Motor neuron (in vitro differentiated cells): ENCODE measurements at regions not wholly inside any gene's neighbourhood (a gene's known extent, or its start where the extent isn't known, plus 50 kb on each side); places are given as distances from the start of the nearest gene placed in this dataset.

Experiments
- ATAC-seq, 8 experiments: fragments of 200-7000 bp; cut with Tn5 transposase; replicated peaks in 6 of 8; 2 replicates each; pipeline ENCODE4 v1.8.0; 2021; ENCODE audit warnings: mild to moderate bottlenecking in 8 of 8, moderate library complexity in 8 of 8
- H3K27ac ChIP-seq, 2 donors: fragments of 250-450 bp; sonication (Bioruptor Pico); 2 replicates each; pipeline ENCODE4 v1.9.0; 2021; ENCODE audit warnings: antibody characterized with exemption in 2 of 2, mild to moderate bottlenecking in 2 of 2, moderate library complexity in 1 of 2
- H3K4me1 ChIP-seq, 2 donors: fragments of 250-450 bp; sonication (Bioruptor Pico); replicated peaks in 1 of 2; 2 replicates each; pipeline ENCODE4 v1.6.1; 2021; ENCODE audit warnings: antibody characterized with exemption in 2 of 2, mild to moderate bottlenecking in 2 of 2, moderate library complexity in 1 of 2
- H3K4me3 ChIP-seq, 5 donors: fragments of 250-450 bp; sonication (Bioruptor Pico); 2 replicates each; pipeline ENCODE4 v1.9.0; 2021; ENCODE audit warnings: antibody characterized with exemption in 5 of 5, mild to moderate bottlenecking in 5 of 5, moderate library complexity in 4 of 5
- WGBS, 10 experiments: fragments of 450-650 bp; shearing (Covaris generic); methylation state at CpG; one replicate each; pipeline ENCODE4 v1.0.0; 2022; 5-methylcytosine and 5-hydroxymethylcytosine counted together
- in situ Hi-C, 9 experiments: fragments of 400-800 bp; cut with MboI; loops; one replicate each; pipeline ENCODE4 v1.15.0; 2021; ENCODE audit warnings: low sequenced_read_pairs in 9 of 9, low pct_unique_long_range_greater_than_20kb in 2 of 9; ENCODE audit not compliant: unreplicated experiment in 9 of 9

DNA sequence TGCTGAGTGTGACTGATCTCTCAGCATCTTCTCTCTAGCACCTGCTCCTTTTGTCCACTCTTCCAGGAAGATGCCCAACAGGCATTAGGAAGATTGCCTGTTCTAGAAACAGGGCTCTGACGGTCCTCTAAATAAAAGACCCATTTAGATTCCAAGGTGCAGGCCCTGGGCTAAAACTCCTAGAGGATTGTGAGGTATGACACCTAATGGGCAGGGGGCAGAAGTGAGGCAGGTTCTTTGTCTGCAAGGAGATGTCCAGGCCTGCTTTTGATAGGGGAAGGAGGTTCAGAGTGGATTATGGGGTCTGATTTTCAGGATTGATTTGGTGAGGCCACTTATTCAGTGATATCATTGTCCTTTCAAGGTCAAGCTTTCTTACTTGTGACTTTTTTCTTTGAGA, 140.8 kb upstream of the TRPC7 start:
- WGBS, 10 experiments = 20 to 67% (median 40%) methylated on average over 1 of the region's 1 CpG; no CpG with 5 or more reads in 7 of the 10 experiments
- in situ Hi-C loops = no loop called here
- ATAC-seq = no peak

DNA sequence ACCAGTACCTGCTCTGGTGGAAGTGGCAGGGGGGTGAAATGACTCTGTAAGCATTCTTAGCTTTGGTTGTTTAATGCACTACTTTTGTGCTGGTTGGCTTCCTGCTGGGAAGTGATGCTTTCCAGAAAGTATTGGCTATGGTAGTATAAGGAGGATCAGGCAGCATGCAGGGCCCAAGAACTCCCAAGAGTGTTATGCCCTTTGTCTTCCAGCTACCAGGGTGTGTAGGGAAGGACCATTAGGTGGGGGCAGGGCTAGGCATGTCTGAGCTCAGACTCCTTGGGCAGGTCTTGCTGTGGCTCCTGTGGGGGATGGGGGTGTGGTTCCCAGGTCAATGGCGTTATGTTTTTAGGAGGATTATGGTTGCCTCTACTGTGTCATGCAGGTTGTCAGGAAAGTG, 135.8 kb upstream of the TRPC7 start:
- ATAC-seq = no peak
- no peak overlapping the region for H3K27ac ChIP-seq
- in situ Hi-C loops = no loop called here

More for the DNA sequence above, 140.8 kb upstream of the TRPC7 start:
- Histone ChIP-seq H3K27ac (no peak overlapping the region), H3K4me1 (no peaks in the 10 kb centered on the region), H3K4me3 (no peak overlapping the region)

DNA sequence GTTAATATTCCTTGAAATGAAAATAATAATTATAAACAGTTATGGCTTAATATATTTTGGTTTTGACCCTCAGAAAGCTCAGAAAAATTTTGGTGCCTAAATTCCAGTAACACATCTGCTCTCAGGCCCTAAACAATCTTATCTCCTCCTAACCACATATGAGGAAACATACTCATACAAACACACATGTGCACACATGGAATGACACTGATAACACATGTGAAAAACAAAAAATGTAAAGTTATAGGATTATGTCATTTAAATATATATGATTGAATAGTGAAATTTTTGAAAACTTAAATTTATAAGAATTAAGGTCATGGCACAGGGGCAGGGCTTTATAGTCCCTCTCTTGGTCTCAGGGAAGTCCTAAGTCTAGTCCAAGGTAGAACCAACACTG, 127.2 kb upstream of the TRPC7 start:
- in situ Hi-C loops = no loop called here
- no peak for ATAC-seq
- Histone ChIP-seq H3K27ac (no peak overlapping the region), H3K4me3 (no peak overlapping the region), H3K4me1 (peaks cover 0 to 2% of the 10 kb centered on the region in 2 donors)

More for the DNA sequence above, 135.8 kb upstream of the TRPC7 start:
- Histone ChIP-seq H3K4me3 (no peak overlapping the region), H3K4me1 (no peaks in the 10 kb centered on the region)
- 100% methylated on average over 1 of the region's 1 CpG; no CpG with 5 or more reads in 9 of the 10 experiments for WGBS, 10 experiments

DNA sequence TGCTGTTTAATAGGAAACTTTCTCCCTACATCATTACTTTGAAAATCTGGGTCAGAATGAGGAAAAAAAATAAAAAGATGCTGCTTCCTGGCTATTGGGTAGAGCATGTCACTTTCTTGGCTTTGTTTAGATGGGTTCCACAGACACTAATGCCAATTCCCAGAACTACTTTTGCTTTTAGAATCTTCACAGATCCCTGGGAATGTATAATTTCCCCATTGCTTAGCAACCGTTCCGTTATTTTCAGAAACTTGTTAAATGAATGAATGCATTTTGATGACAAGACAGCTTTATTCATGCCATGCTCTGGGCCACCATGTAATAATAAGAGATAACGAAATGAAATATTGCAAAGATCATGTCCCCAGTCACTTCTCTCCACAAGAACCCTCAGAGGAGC, 126.5 kb upstream of the TRPC7 start:
- no peak overlapping the region for H3K27ac ChIP-seq
- H3K4me3 ChIP-seq = no peak overlapping the region
- in situ Hi-C loops = no loop called here
- 8 to 89% (median 68%) methylated on average over 1 to 3 of the region's 3 CpGs for WGBS, 10 experiments
- peak in 2 of 8 experiments; percentile 42 to 82 for ATAC-seq
- H3K4me1 ChIP-seq = peaks cover 0 to 2% of the 10 kb centered on the region in 2 donors

DNA sequence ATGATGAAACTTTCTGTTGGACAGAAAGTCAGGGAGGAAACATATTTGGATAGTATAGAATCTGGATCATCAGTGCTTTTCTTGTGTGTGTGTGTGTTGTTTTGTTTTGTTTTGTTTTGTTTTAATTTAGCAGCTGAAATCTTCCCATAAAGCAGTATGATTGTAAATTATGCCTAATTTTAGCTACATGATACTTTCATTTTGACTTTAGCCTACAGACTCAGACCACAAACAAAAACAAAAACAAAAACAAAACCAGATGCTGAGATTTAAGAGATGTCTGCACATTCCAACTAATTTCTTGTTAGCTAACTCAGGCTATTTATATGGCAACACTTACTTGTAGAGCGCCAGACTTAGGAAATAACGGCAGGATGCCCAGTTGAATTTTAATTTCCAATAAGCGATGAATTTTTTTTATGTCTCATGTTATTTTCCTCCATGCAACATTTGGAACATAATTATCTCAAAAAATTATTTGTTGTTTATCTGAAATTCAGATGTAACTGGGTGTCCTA, 119.5 kb upstream of the TRPC7 start:
- in situ Hi-C loops = no loop called here
- WGBS, 10 experiments = 15 to 100% (median 83%) methylated on average over 1 to 3 of the region's 3 CpGs; no CpG with 5 or more reads in 1 of the 10 experiments

DNA sequence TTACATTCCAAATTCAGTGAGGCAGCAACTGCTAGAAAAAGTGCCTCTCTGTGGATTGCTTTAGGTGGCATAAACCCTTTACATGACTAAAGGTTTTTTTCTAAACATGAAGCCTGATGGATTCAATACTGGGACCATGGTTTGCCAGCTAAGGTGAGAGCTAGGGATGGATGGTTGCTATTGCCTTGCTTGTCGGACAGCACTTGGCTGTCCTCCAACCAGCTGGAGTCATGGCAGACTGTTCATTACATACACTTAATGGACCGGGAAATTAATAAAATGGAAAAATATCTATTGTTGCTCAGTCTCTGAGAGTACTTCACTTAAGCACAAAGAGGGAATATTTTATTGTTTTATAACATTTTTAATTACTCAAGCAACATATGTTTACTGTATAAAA, 116.9 kb upstream of the TRPC7 start:
- in situ Hi-C loops = no loop called here
- H3K27ac ChIP-seq = no peak overlapping the region
- ATAC-seq = no peak
- no peak overlapping the region for H3K4me3 ChIP-seq
- no peaks in the 10 kb centered on the region for H3K4me1 ChIP-seq
- WGBS, 10 experiments = 60 to 100% (median 87%) methylated on average over 1 to 2 of the region's 2 CpGs; no CpG with 5 or more reads in 1 of the 10 experiments

More for the DNA sequence above, 119.5 kb upstream of the TRPC7 start:
- peak in 1 of 8 experiments; percentile 41 for ATAC-seq
- Histone ChIP-seq H3K27ac (no peak overlapping the region), H3K4me3 (no peak overlapping the region), H3K4me1 (no peaks in the 10 kb centered on the region)

DNA sequence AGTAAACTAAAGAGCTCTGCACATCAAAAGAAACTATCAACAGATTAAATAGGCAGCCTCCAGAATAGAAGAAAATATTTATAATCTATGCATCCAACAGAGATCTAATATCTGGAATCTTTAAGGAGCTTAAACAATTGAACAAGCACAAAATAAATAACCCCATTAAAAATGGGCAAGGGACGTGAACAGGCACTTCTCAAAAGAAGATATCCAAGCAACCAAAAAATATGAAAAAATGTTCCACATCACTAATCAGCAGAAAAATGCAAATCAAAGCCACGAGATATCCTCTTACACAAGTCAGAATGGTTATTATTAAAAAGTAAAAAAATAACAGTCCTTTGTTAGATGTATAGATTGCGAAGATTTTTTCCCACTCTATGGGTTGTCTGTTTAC, 109.1 kb upstream of the TRPC7 start:
- H3K4me1 ChIP-seq = no peaks in the 10 kb centered on the region
- in situ Hi-C loops = no loop called here
- no peak overlapping the region for H3K4me3 ChIP-seq
- H3K27ac ChIP-seq = no peak overlapping the region
- no peak for ATAC-seq
- WGBS, 10 experiments = 28 to 100% (median 76%) methylated on average over 2 to 3 of the region's 3 CpGs; no CpG with 5 or more reads in 2 of the 10 experiments

DNA sequence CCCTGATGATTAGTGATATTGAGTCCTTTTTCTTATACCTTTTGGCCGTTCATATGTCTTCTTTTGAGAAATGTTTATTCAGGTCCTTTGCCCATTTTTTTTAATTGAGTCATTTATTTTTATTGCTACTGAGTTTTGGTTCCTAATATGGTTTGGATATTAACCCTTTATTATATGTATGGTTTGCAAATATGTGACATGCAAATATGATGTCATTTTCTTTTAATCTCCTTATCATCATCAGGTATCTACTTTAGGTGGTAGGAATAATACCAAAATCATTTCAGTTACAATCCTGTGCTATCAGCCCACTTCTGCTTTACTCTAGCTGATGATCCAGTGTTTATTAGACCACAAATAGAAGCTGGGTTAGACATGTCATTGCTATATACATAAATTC, 102.3 kb upstream of the TRPC7 start:
- no peak for ATAC-seq
- WGBS, 10 experiments = 0 to 50% (median 18%) methylated on average over 1 of the region's 1 CpG; no CpG with 5 or more reads in 2 of the 10 experiments
- in situ Hi-C loops = no loop called here
- peak overlapping the region; percentile 41 to 94 (median 75) for H3K4me3 ChIP-seq
- peaks cover 0 to 3% of the 10 kb centered on the region in 2 donors for H3K4me1 ChIP-seq
- H3K27ac ChIP-seq = no peak overlapping the region

DNA sequence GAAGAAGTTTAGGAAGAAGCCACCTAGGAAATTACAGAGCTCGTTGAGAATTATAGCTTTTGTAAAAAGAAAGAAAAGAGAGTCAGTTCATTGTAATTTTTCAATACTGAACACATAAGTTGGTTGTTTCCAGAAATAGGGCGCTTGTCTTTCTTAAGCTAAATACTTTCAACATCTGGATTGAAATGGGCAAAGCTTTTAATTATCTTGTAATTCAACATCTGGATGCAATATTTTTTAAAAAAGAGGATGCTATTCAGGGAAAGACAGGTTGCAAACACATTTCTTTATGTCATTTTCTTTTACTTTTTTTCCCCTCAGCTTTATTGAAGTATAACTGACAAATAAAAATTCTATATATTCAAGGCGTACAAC, 100.7 kb upstream of the TRPC7 start:
- ATAC-seq = no peak
- Histone ChIP-seq H3K4me1 (peaks cover 0 to 3% of the 10 kb centered on the region in 2 donors), H3K4me3 (peak overlapping the region; percentile 41 to 94 (median 75)), H3K27ac (no peak overlapping the region)
- 10 to 93% (median 71%) methylated on average over 3 of the region's 3 CpGs; no CpG with 5 or more reads in 1 of the 10 experiments for WGBS, 10 experiments
- in situ Hi-C loops = no loop called here

DNA sequence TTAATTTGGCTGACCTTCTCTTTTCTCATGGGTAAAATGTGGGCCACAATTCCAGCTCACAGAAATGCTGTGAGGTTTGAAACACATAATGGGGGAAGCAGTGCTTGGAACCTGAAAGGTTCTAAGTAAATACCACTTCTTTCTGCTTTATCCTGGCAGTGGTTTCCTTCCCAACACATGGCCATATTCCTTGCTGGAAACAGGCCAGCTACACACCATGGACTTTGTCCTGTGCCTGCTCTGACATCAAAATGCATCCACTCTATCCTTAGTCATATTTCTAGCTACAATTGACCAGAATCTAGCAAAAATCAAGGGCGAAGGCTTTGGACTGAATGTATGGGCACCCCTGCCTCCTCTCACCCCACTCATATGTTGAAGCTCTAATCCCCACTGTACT, 93.1 kb upstream of the TRPC7 start:
- Histone ChIP-seq H3K4me3 (no peak overlapping the region), H3K4me1 (no peaks in the 10 kb centered on the region), H3K27ac (no peak overlapping the region)
- ATAC-seq = no peak
- in situ Hi-C loops = no loop called here
- WGBS, 10 experiments = 71 to 100% (median 96%) methylated on average over 1 of the region's 1 CpG; no CpG with 5 or more reads in 4 of the 10 experiments

DNA sequence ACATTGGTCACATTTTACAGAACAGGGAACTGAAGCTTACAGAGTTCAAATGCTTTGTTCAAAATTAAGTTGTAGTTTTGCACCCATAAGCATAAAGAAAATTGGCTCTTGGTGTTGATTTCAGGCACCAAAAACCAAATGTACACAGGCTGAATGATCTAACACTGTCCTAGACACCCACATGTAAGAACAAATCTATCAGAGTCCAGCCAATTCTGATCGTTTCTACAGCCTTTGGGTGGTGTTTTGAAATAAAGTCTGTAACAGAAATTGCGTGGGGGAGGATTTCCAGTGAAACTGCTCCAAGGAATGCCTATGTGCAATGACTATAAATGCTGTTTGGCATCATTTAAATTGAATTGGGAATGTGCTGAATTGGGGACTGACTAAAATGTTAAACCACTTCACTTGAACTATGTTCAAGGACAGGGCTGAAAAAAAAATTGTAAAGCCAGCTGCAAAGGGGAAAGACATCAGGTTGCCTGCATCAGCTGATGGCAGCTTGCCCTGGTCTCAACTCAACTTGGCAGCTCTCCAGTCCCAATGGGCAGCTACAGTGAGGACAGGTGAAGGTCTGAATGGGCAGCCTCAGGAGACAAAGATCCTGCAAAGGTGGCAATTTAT, 92.2 kb upstream of the TRPC7 start:
- Histone ChIP-seq H3K27ac (no peak overlapping the region), H3K4me3 (no peak overlapping the region), H3K4me1 (no peaks in the 10 kb centered on the region)
- ATAC-seq = peak in 2 of 8 experiments; percentile 7 to 56
- in situ Hi-C loops = no loop called here
- WGBS, 10 experiments = 0 to 100% (median 63%) methylated on average over 1 to 2 of the region's 2 CpGs; no CpG with 5 or more reads in 3 of the 10 experiments

DNA sequence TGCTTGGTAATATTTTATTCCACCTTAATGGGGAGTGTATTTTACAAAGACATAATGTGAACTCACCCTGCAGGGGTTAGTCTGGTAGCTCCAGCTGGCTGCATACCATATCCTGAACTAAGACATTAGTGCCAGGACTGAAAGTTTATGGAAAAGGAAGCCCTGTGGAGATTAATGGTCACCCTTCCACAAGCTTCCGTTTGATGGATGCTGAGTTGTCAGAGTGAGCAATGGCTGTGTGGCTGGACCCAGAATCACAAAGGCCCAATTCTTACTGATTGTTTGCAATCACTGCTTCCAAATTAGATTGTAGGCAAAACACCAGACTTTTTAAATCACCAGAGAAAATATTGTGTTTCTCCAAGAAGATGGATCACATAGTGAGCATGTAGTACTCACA, 90.1 kb upstream of the TRPC7 start:
- 9 to 75% (median 48%) methylated on average over 1 of the region's 1 CpG; no CpG with 5 or more reads in 2 of the 10 experiments for WGBS, 10 experiments
- in situ Hi-C loops = no loop called here
- Histone ChIP-seq H3K4me3 (no peak overlapping the region), H3K27ac (no peak overlapping the region), H3K4me1 (no peaks in the 10 kb centered on the region)
- ATAC-seq = no peak

DNA sequence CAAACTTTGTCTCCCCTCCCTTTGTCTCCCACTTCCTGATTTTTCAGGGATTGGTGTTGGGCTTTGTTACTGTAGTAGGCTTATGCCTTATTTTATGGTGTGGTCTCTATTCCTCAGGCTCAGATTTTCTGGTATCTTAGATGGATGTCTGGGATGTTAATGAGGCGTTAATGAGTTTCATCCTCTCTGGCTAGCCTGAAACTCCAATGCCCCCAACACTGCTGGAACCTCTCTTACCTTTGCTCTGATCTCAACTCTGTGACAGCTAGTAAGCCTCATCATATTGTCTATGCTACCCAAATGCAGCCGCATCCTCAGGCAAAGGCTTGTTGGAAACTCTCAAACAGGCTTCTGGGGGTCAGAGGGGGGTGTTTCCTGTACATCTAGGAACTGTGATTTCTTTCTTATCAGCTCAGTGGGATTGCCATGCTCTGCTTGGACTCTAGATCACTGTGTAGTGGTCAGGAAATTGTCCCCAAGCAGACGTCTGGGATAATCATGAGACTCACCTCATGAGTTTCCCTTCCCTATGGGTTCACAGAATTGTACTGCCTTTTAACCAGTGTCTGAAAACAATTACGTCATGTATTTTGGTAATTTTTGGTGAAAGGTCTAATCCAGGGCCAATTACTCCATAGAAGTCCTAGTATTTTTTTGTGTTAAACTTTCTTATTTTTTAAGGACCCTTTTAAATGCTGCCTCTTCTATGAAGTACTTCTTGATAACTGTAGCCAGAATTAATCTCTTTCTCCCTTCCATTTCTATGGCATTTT, 88.8 kb upstream of the TRPC7 start:
- in situ Hi-C loops = no loop called here
- Histone ChIP-seq H3K4me3 (no peak overlapping the region), H3K27ac (no peak overlapping the region), H3K4me1 (no peaks in the 10 kb centered on the region)
- no peak for ATAC-seq
- WGBS, 10 experiments = 10 to 91% (median 68%) methylated on average over 1 to 4 of the region's 4 CpGs; no CpG with 5 or more reads in 2 of the 10 experiments
